ENCODE measurements at regions not wholly inside any gene's neighbourhood (a gene's known extent, or its start where the extent isn't known, plus 50 kb on each side); places are given as distances from the start of the nearest gene placed in this dataset.
"Not testable (repeated sequence)": the region's sequence is repeated elsewhere in the genome, so short reads cannot be mapped to it uniquely, and the experiment has no call there.

DNA sequence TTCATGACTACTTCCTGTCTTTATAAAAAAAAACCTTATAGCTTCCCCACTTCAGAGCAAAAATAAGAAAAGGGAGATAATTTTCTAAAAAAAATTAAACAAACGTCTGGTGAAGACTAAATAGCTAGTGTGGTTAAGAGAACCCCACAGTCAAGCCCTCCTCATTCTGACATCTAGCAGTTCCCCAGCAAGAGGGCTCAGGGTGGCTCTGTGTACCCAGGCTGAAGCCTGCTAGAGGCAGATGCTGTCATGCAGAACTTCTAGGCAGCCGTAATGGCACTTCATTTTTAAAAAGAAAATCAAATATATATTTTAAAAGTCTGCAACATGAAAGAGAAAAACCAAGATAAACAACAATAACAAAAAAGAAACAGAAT, 223.1 kb upstream of the KLF14 start:
- DNase-seq (ENCODE audit: low read depth), result no peak
- TF ChIP-seq, protein P1, sequence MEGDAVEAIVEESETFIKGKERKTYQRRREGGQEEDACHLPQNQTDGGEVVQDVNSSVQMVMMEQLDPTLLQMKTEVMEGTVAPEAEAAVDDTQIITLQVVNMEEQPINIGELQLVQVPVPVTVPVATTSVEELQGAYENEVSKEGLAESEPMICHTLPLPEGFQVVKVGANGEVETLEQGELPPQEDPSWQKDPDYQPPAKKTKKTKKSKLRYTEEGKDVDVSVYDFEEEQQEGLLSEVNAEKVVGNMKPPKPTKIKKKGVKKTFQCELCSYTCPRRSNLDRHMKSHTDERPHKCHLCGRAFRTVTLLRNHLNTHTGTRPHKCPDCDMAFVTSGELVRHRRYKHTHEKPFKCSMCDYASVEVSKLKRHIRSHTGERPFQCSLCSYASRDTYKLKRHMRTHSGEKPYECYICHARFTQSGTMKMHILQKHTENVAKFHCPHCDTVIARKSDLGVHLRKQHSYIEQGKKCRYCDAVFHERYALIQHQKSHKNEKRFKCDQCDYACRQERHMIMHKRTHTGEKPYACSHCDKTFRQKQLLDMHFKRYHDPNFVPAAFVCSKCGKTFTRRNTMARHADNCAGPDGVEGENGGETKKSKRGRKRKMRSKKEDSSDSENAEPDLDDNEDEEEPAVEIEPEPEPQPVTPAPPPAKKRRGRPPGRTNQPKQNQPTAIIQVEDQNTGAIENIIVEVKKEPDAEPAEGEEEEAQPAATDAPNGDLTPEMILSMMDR (IDR thresholded peaks at IDR 0.05; ENCODE audit: low read length, missing control alignments), result no peak
- H3K4me3 ChIP-seq (replicated peaks; ENCODE audit: low read depth, low read length), result no peak overlapping the region

DNA sequence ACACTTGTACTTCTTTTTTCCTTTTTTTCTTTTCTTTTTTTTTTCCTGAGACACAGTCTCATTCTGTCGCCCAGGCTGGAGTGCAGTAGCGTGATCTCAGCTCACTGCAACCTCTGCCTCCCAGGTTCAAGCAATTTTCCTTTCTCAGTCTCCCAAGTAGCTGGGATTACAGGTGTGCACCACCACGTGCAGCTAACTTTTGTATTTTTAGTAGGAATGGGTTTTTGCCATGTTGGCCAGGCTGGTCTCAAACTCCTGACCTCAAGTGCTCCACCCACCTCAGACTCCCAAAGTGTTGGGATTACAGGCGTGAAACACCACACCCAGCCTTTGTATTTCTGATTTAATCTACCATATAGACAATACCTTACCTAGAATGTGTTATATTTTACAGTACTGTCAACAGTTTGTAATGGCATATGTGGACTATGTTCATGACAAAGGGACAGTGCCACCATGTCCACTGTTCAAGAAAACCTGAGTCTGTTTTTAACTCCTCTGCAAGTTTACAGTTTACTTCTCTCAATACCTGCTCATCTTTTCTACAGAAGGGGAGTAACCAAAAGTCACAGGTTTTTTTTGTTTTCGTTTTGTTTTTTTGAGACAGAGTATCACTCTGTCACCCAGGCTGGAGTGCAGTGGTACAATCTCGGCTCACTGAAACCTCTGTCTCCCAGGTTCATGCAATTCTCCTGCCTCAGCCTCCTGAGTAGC, 223.9 kb upstream of the KLF14 start:
- not testable (repeated sequence) for DNase-seq (ENCODE audit: low read depth); H3K4me3 ChIP-seq (replicated peaks; ENCODE audit: low read depth, low read length)

- TF ChIP-seq, protein P1 (IDR thresholded peaks at IDR 0.05; ENCODE audit: low read length, missing control alignments), result no peak
- DNase-seq (ENCODE audit: low read depth), result no peak
- no peak overlapping the region for H3K4me3 ChIP-seq (replicated peaks; ENCODE audit: low read depth, low read length)
Measured at GRCh38 chr7:130958846-130959245, 224.8 kb upstream of the KLF14 start.

GRCh38 chr7:130959743-130960207, 225.8 kb upstream of the KLF14 start:
- DNase-seq (ENCODE audit: low read depth), result peak; percentile 85
- TF ChIP-seq, protein P1 (IDR thresholded peaks at IDR 0.05; ENCODE audit: low read length, missing control alignments), result peak; percentile 62

DNA sequence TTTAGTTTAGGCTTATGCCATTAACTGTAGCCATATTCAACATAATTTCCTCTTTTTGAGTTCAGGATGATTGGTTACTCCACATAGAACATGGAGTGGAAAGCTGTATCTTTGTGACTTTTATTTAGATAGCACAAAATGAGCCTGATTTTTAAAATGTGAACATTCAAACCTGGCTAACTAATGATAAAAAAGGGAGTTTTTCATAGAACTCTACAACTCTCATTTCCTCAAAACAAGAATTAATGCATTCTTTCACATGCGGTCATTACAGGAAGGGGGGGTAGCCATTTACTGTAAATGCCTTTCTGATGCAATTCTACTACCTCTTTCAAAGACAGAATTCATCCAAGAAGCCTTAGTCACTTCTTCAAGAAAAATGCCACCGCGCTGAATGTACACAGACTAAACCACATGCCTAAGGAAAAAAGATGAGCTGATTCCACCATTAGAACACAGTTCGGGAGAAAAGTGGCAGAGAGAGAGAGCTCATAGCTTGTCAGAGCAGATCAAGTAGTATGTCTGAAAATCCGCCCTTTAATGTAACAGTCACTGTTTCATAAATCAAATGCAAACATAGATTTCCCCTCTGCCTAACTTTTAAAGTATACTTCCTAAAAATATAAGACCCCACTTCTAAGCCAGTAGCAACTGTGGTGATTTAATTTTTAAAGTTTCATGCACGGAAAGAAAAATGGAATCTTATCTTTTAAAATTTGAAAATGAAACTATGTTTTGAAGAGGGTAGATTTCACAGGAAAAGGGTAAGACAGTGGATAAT, 226.4 kb upstream of the KLF14 start:
- TF ChIP-seq, protein P1 (IDR thresholded peaks at IDR 0.05; ENCODE audit: low read length, missing control alignments), result no peak
- peak overlapping the region; percentile 20 for H3K4me3 ChIP-seq (replicated peaks; ENCODE audit: low read depth, low read length)
- DNase-seq (ENCODE audit: low read depth), result peak; percentile 98

More at GRCh38 chr7:130959743-130960207, 225.8 kb upstream of the KLF14 start:
- peak overlapping the region; percentile 20 for H3K4me3 ChIP-seq (replicated peaks; ENCODE audit: low read depth, low read length)

GRCh38 chr7:130961128-130961601, 227.2 kb upstream of the KLF14 start:
- TF ChIP-seq, protein P1 (IDR thresholded peaks at IDR 0.05; ENCODE audit: low read length, missing control alignments), result no peak
- H3K4me3 ChIP-seq (replicated peaks; ENCODE audit: low read depth, low read length), result peak overlapping the region; percentile 10
- peak; percentile 53 for DNase-seq (ENCODE audit: low read depth)

- DNase-seq (ENCODE audit: low read depth), result no peak
- no peak overlapping the region for H3K4me3 ChIP-seq (replicated peaks; ENCODE audit: low read depth, low read length)
- TF ChIP-seq, protein P1 (IDR thresholded peaks at IDR 0.05; ENCODE audit: low read length, missing control alignments), result no peak
Measured at GRCh38 chr7:130962109-130962508, 228.1 kb upstream of the KLF14 start.

All from fibroblast of pulmonary artery (primary cell).